Lung microvascular endothelial cell (primary cell): ENCODE measurements at regions not wholly inside any gene's neighbourhood (a gene's known extent, or its start where the extent isn't known, plus 50 kb on each side); places are given as distances from the start of the nearest gene placed in this dataset.
A peak's percentile ranks its signal among the peaks of the same experiment; 100 is the strongest.
"Not testable (repeated sequence)": the region's sequence is repeated elsewhere in the genome, so short reads cannot be mapped to it uniquely, and the experiment has no call there.

ENCODE experiments used
- DNase-seq, 2 donors: peaks; one replicate each; pipeline versions ENCODE4 v3.0.0 to v3.0.0-alpha.2; 2010; ENCODE audit warnings: low read depth in 2 of 2

GRCh38 chr22:26768952-26769351, 111.6 kb downstream of the MIAT start:
- DNase-seq, result peak in 1 of 2 donors; percentile 19

- no peak for DNase-seq
Observed at GRCh38 chr22:26769663-26770062, 112.3 kb downstream of the MIAT start.

- no peak for DNase-seq
Observed at GRCh38 chr22:26770624-26771023, 113.2 kb downstream of the MIAT start.

- not testable (repeated sequence) for DNase-seq
Observed at GRCh38 chr22:26773054-26773453, 115.7 kb downstream of the MIAT start.

GRCh38 chr22:26775394-26775793, 118.0 kb downstream of the MIAT start:
- no peak for DNase-seq

GRCh38 chr22:26777156-26777801, 119.9 kb downstream of the MIAT start:
- peak in 1 of 2 donors; percentile 26 for DNase-seq

- DNase-seq, result no peak
Observed at GRCh38 chr22:26778372-26778771, 121.0 kb downstream of the MIAT start.

GRCh38 chr22:26779108-26779507, 121.7 kb downstream of the MIAT start:
- DNase-seq, result no peak

- no peak for DNase-seq
Observed at GRCh38 chr22:26779929-26780328, 122.5 kb downstream of the MIAT start.

GRCh38 chr22:26780521-26780920, 123.1 kb downstream of the MIAT start:
- DNase-seq, result no peak

- DNase-seq, result no peak
Observed at GRCh38 chr22:26781062-26781461, 123.7 kb downstream of the MIAT start.

- no peak for DNase-seq
Observed at GRCh38 chr22:26781596-26781995, 124.2 kb downstream of the MIAT start.

- no peak for DNase-seq
Observed at GRCh38 chr22:26783885-26784284, 126.5 kb downstream of the MIAT start.

GRCh38 chr22:26784772-26785171, 127.4 kb downstream of the MIAT start:
- no peak for DNase-seq

GRCh38 chr22:26785932-26786331, 128.5 kb downstream of the MIAT start:
- no peak for DNase-seq

GRCh38 chr22:26786398-26786797, 129.0 kb downstream of the MIAT start:
- no peak for DNase-seq

GRCh38 chr22:26789951-26790350, 132.6 kb downstream of the MIAT start:
- no peak for DNase-seq

GRCh38 chr22:26792522-26792921, 135.1 kb downstream of the MIAT start:
- DNase-seq, result no peak

GRCh38 chr22:26796785-26797184, 139.4 kb downstream of the MIAT start:
- DNase-seq, result no peak

GRCh38 chr22:26797910-26798309, 140.5 kb downstream of the MIAT start:
- peak in 1 of 2 donors; percentile 2 for DNase-seq

GRCh38 chr22:26798462-26799065, 141.2 kb downstream of the MIAT start:
- DNase-seq, result no peak

GRCh38 chr22:26800858-26801257, 143.5 kb downstream of the MIAT start:
- no peak for DNase-seq

- DNase-seq, result no peak
Observed at GRCh38 chr22:26801449-26801848, 144.1 kb downstream of the MIAT start.

- DNase-seq, result no peak
Observed at GRCh38 chr22:26804315-26804714, 146.9 kb downstream of the MIAT start.
